Natural killer cell (primary cell): ENCODE measurements at regions not wholly inside any gene's neighbourhood (a gene's known extent, or its start where the extent isn't known, plus 50 kb on each side); places are given as distances from the start of the nearest gene placed in this dataset.

ENCODE experiments used
- ATAC-seq, 3 donors: fragments of 150-1000 bp in 2 of 3; fragments of 200-7000 bp in 1 of 3; cut with Tn5 transposase; 1 replicate in 1 of 3; 2 replicates in 2 of 3; pipeline ENCODE4 v1.10.0; 2021; ENCODE audit warnings: mild to moderate bottlenecking in 2 of 3, moderate library complexity in 2 of 3
- DNase-seq, 2 donors: peaks; one replicate each; pipeline versions ENCODE4 v3.0.0 to v3.0.0-alpha.2; 2013 to 2021; ENCODE audit warnings: mixed read lengths in 1 of 2
- H3K27ac ChIP-seq: one replicate; pipeline ENCODE4 v1.5.1; 2013; ENCODE audit warnings: mild to moderate bottlenecking, low read length
- H3K27me3 ChIP-seq: one replicate; pipeline ENCODE4 v1.6.1; 2013; ENCODE audit warnings: low read length; ENCODE audit not compliant: control insufficient read depth, insufficient read depth
- H3K36me3 ChIP-seq: one replicate; pipeline ENCODE4 v1.6.1; 2013; ENCODE audit warnings: low read length; ENCODE audit not compliant: control insufficient read depth, insufficient read depth
- H3K4me1 ChIP-seq: one replicate; pipeline ENCODE4 v1.6.1; 2013; ENCODE audit warnings: low read length; ENCODE audit not compliant: control insufficient read depth, insufficient read depth
- H3K4me3 ChIP-seq: one replicate; pipeline ENCODE4 v1.5.1; 2013; ENCODE audit warnings: low read length
- H3K9me3 ChIP-seq: one replicate; pipeline ENCODE4 v1.6.1; 2013; ENCODE audit warnings: low read length; ENCODE audit not compliant: control insufficient read depth, insufficient read depth
- H3K27ac Mint-ChIP-seq, 2 donors: one replicate each; pipeline ENCODE4 v1.8.0; 2022; ENCODE audit warnings: mild to moderate bottlenecking in 2 of 2, mixed read lengths in 2 of 2, moderate library complexity in 1 of 2
- H3K27me3 Mint-ChIP-seq, 2 donors: one replicate each; pipeline ENCODE4 v1.8.0; 2022; ENCODE audit warnings: low read depth in 2 of 2, mixed read lengths in 2 of 2
- H3K36me3 Mint-ChIP-seq: one replicate; pipeline ENCODE4 v1.8.0; 2022; ENCODE audit warnings: mixed read lengths
- H3K4me1 Mint-ChIP-seq, 2 donors: one replicate each; pipeline ENCODE4 v1.8.0; 2022; ENCODE audit warnings: mixed read lengths in 2 of 2
- H3K4me3 Mint-ChIP-seq: one replicate; pipeline ENCODE4 v1.8.0; 2022; ENCODE audit warnings: mild to moderate bottlenecking, moderate library complexity, mixed read lengths
- H3K9me3 Mint-ChIP-seq, 2 donors: one replicate each; pipeline ENCODE4 v1.8.0; 2022; ENCODE audit warnings: mixed read lengths in 2 of 2
- CTCF ChIP-seq: fragments of 200-600 bp; IDR thresholded peaks from one replicate; pipeline ENCODE4 v1.8.0; 2022; ENCODE audit warnings: antibody characterized with exemption
- WGBS: methylation state at CpG from one replicate; pipeline ENCODE4 v1.1.7; 2013; ENCODE audit warnings: missing lambda C conversion rate; ENCODE audit not compliant: insufficient coverage; 5-methylcytosine and 5-hydroxymethylcytosine counted together
- intact Hi-C: fragments of 100-400 bp; cut with micrococcal nuclease; formaldehyde crosslinking; loops from one replicate; pipeline ENCODE4 v1.14.2; 2022

GRCh38 chr13:63586467-63586866 is 2170.8 kb upstream of the PCDH20 start:
- H3K27ac Mint-ChIP-seq: no peak overlapping the region
- WGBS: 90% methylated on average over 6 of the region's 7 CpGs
- no peaks in the 10 kb centered on the region for H3K9me3 ChIP-seq
- H3K4me1 ChIP-seq: no peaks in the 10 kb centered on the region
- intact Hi-C loops: no loop called here
- no peaks in the 10 kb centered on the region for H3K27me3 ChIP-seq
- no peak overlapping the region for H3K4me3 ChIP-seq
- H3K27me3 Mint-ChIP-seq: no peaks in the 10 kb centered on the region
- H3K36me3 Mint-ChIP-seq: peaks cover 13% of the 10 kb centered on the region
- H3K9me3 Mint-ChIP-seq: peaks cover 10 to 17% of the 10 kb centered on the region in 2 donors
- no peaks in the 10 kb centered on the region for H3K4me1 Mint-ChIP-seq
- TF ChIP-seq CTCF: no peak
- DNase-seq (no peak), ATAC-seq (no peak)
- no peak overlapping the region for H3K4me3 Mint-ChIP-seq
- H3K27ac ChIP-seq: no peak overlapping the region
- H3K36me3 ChIP-seq: no peaks in the 10 kb centered on the region

- intact Hi-C loops: no loop called here
- no peak overlapping the region for H3K4me3 ChIP-seq
- no peaks in the 10 kb centered on the region for H3K4me1 ChIP-seq
- no peak overlapping the region for H3K4me3 Mint-ChIP-seq
- no peak for DNase-seq
- WGBS: no CpG with 5 or more reads among the region's 2 CpGs
- no peak for ATAC-seq
- H3K27me3 ChIP-seq: no peaks in the 10 kb centered on the region
- no peak overlapping the region for H3K27ac Mint-ChIP-seq
- no peaks in the 10 kb centered on the region for H3K27me3 Mint-ChIP-seq
- H3K9me3 Mint-ChIP-seq: peaks cover 11 to 25% of the 10 kb centered on the region in 2 donors
- no peak overlapping the region for H3K27ac ChIP-seq
- TF ChIP-seq CTCF: no peak
- peaks cover 29% of the 10 kb centered on the region for H3K36me3 Mint-ChIP-seq
- no peaks in the 10 kb centered on the region for H3K36me3 ChIP-seq
- no peaks in the 10 kb centered on the region for H3K4me1 Mint-ChIP-seq
- peaks cover 12% of the 10 kb centered on the region for H3K9me3 ChIP-seq
These were observed 2163.1 kb upstream of the PCDH20 start for GRCh38 chr13:63578796-63579195.

- no peaks in the 10 kb centered on the region for H3K27me3 Mint-ChIP-seq
- intact Hi-C loops: no loop called here
- no peaks in the 10 kb centered on the region for H3K4me1 ChIP-seq
- ATAC-seq: no peak
- no peak overlapping the region for H3K4me3 Mint-ChIP-seq
- WGBS: 81% methylated on average over 1 of the region's 1 CpG
- no peak overlapping the region for H3K27ac ChIP-seq
- no peaks in the 10 kb centered on the region for H3K4me1 Mint-ChIP-seq
- H3K36me3 ChIP-seq: no peaks in the 10 kb centered on the region
- no peak overlapping the region for H3K4me3 ChIP-seq
- no peak for TF ChIP-seq CTCF
- no peak for DNase-seq
- H3K36me3 Mint-ChIP-seq: no peaks in the 10 kb centered on the region
- peaks cover 8% of the 10 kb centered on the region for H3K9me3 ChIP-seq
- H3K27me3 ChIP-seq: no peaks in the 10 kb centered on the region
- H3K27ac Mint-ChIP-seq: no peak overlapping the region
- H3K9me3 Mint-ChIP-seq: peaks cover 6 to 7% of the 10 kb centered on the region in 2 donors
These were observed 2151.4 kb upstream of the PCDH20 start for GRCh38 chr13:63567031-63567430.

GRCh38 chr13:63554157-63554556 is 2138.5 kb upstream of the PCDH20 start:
- Mint-ChIP-seq H3K4me1 (no peaks in the 10 kb centered on the region), H3K36me3 (no peaks in the 10 kb centered on the region), H3K4me3 (no peak overlapping the region), H3K27ac (no peak overlapping the region), H3K9me3 (peaks cover 4 to 7% of the 10 kb centered on the region in 2 donors), H3K27me3 (no peaks in the 10 kb centered on the region)
- WGBS: 80% methylated on average over 1 of the region's 1 CpG
- H3K4me1 ChIP-seq: no peaks in the 10 kb centered on the region
- DNase-seq (no peak), ATAC-seq (no peak)
- TF ChIP-seq CTCF: no peak
- no peaks in the 10 kb centered on the region for H3K27me3 ChIP-seq
- H3K36me3 ChIP-seq: no peaks in the 10 kb centered on the region
- peaks cover 5% of the 10 kb centered on the region for H3K9me3 ChIP-seq
- intact Hi-C loops: no loop called here
- no peak overlapping the region for H3K4me3 ChIP-seq
- H3K27ac ChIP-seq: no peak overlapping the region
